Neural cell (in vitro differentiated cells): ENCODE measurements at regions not wholly inside any gene's neighbourhood (a gene's known extent, or its start where the extent isn't known, plus 50 kb on each side); places are given as distances from the start of the nearest gene placed in this dataset.

Experiments
- H2AFZ ChIP-seq: fragments of 200-600, 300-800 bp; sonication (generic), shearing (Covaris generic); 2 replicates; pipeline ENCODE4 v1.6.0; 2014; ENCODE audit warnings: low read depth, mild to moderate bottlenecking, antibody characterized with exemption, low read length, moderate library complexity
- H3F3A ChIP-seq: fragments of 200-600 bp; shearing (Covaris generic); 2 replicates; pipeline ENCODE4 v1.6.1; 2016; ENCODE audit warnings: mild to moderate bottlenecking, moderate library complexity, mixed read lengths, antibody characterized with exemption, low read length; ENCODE audit not compliant: insufficient read depth, poor library complexity, severe bottlenecking
- H3K27ac ChIP-seq: fragments of 200-600, 300-800 bp; sonication (generic), shearing (Covaris generic); 2 replicates; pipeline ENCODE4 v1.5.1; 2014; ENCODE audit warnings: mild to moderate bottlenecking, low read length, moderate library complexity
- H3K27me3 ChIP-seq: fragments of 300-800, 200-600 bp; sonication (generic), shearing (Covaris generic); 2 replicates; pipeline ENCODE4 v1.6.0; 2014; ENCODE audit warnings: mild to moderate bottlenecking, low read depth, low read length, moderate library complexity; ENCODE audit not compliant: insufficient read depth
- H3K36me3 ChIP-seq: fragments of 300-800, 200-600 bp; sonication (generic), shearing (Covaris generic); 2 replicates; pipeline ENCODE4 v1.5.1; 2014; ENCODE audit warnings: mild to moderate bottlenecking, antibody characterized with exemption, low read length, moderate library complexity; ENCODE audit not compliant: insufficient read depth
- H3K4me2 ChIP-seq: fragments of 300-800, 200-600 bp; sonication (generic), shearing (Covaris generic); 2 replicates; pipeline ENCODE4 v1.6.0; 2014; ENCODE audit warnings: mild to moderate bottlenecking, low read length
- H3K4me3 ChIP-seq: fragments of 300-800, 200-600 bp; sonication (generic), shearing (Covaris generic); 2 replicates; pipeline ENCODE4 v1.5.1; 2014; ENCODE audit warnings: mild to moderate bottlenecking, low read length, moderate library complexity
- H3K79me2 ChIP-seq: fragments of 200-600 bp; shearing (Covaris generic); replicated peaks from 2 replicates; pipeline ENCODE4 v1.6.0; 2014; ENCODE audit warnings: mild to moderate bottlenecking, low read length, moderate library complexity; ENCODE audit not compliant: insufficient read depth
- H3K9ac ChIP-seq: fragments of 300-800, 200-600 bp; sonication (generic), shearing (Covaris generic); 2 replicates; pipeline ENCODE4 v1.6.1; 2016; ENCODE audit warnings: mild to moderate bottlenecking, low read length, mixed read lengths
- H3K9me2 ChIP-seq: fragments of 200-600 bp; shearing (Covaris generic); 2 replicates; pipeline ENCODE4 v1.6.1; 2016; ENCODE audit warnings: mild to moderate bottlenecking, low read length, mixed read lengths; ENCODE audit not compliant: insufficient read depth
- H3K9me3 ChIP-seq: fragments of 200-600, 300-800 bp; sonication (generic), shearing (Covaris generic); 2 replicates; pipeline ENCODE4 v1.6.1; 2016; ENCODE audit warnings: mild to moderate bottlenecking, mixed run types, low read length, moderate library complexity, mixed read lengths
- H4K20me1 ChIP-seq: fragments of 200-600 bp; shearing (Covaris generic); 2 replicates; pipeline ENCODE4 v1.6.1; 2016; ENCODE audit warnings: mild to moderate bottlenecking, mixed run types; ENCODE audit not compliant: insufficient read depth
- EP300 ChIP-seq: fragments of 450-650 bp; conservative IDR thresholded peaks from 2 replicates; pipeline ENCODE4 v1.6.1; 2014; ENCODE audit warnings: antibody characterized with exemption, mild to moderate bottlenecking, moderate library complexity; ENCODE audit not compliant: poor library complexity, severe bottlenecking
- EZH2 ChIP-seq: fragments of 200-600, 300-800 bp; shearing (Covaris generic), sonication (generic); IDR thresholded peaks from 2 replicates; pipeline ENCODE4 v1.6.1; 2014; ENCODE audit warnings: antibody characterized with exemption, low read length, borderline replicate concordance, mild to moderate bottlenecking; ENCODE audit not compliant: insufficient read depth, poor library complexity, severe bottlenecking
- MXI1 ChIP-seq: fragments of 450-650 bp; conservative IDR thresholded peaks from 2 replicates; pipeline ENCODE4 v1.6.1; 2014; ENCODE audit warnings: antibody characterized with exemption, mild to moderate bottlenecking; ENCODE audit not compliant: poor library complexity, severe bottlenecking
- POLR2AphosphoS5 ChIP-seq: IDR thresholded peaks from 2 replicates; pipeline ENCODE4 v1.6.1; 2012
- RAD21 ChIP-seq: fragments of 450-650 bp; conservative IDR thresholded peaks from 2 replicates; pipeline ENCODE4 v1.6.1; 2014; ENCODE audit warnings: antibody characterized with exemption, mild to moderate bottlenecking, moderate library complexity
- REST ChIP-seq: IDR thresholded peaks from 2 replicates; pipeline ENCODE4 v1.6.1; 2012; ENCODE audit warnings: borderline replicate concordance
- SMC3 ChIP-seq: fragments of 450-650 bp; conservative IDR thresholded peaks from 2 replicates; pipeline ENCODE4 v1.6.1; 2014; ENCODE audit warnings: antibody characterized with exemption, mild to moderate bottlenecking, moderate library complexity; ENCODE audit not compliant: poor library complexity
- TAF1 ChIP-seq: IDR thresholded peaks from 2 replicates; pipeline ENCODE4 v1.6.1; 2012; ENCODE audit warnings: low read depth
- TF ChIP-seq, protein P1 (sequence below): fragments of 450-650 bp; IDR thresholded peaks from 2 replicates; pipeline ENCODE4 v1.5.1; 2014; ENCODE audit warnings: antibody characterized with exemption, mild to moderate bottlenecking, moderate library complexity; ENCODE audit not compliant: poor library complexity, severe bottlenecking

DNA sequence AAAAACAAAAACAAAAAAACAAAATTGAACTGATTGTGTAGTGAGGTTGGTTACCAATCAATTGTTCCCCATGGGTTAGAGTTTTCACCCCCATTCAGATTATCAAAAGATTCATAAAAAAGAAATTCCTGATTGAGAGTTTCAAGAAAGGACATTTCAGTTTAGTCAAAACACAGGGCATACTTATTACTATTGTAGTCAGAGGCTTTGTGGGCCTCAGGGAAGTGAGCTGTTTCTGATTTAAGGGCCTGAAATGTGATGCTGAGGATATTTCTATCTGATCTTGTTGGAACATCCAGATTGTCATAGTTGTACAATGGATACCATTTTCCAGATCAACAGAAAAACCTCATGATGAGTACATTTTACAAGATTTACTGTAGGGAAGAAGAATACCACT is 368.1 kb upstream of the NETO1 start:
- Histone ChIP-seq H3K9ac (no peak overlapping the region), H3K9me2 (no peaks in the 10 kb centered on the region), H3K27me3 (no peaks in the 10 kb centered on the region), H3F3A (no peaks in the 10 kb centered on the region), H3K9me3 (no peaks in the 10 kb centered on the region), H2AFZ (no peak overlapping the region), H3K36me3 (no peaks in the 10 kb centered on the region), H3K27ac (no peak overlapping the region), H3K4me3 (no peak overlapping the region), H3K79me2 (no peaks in the 10 kb centered on the region), H4K20me1 (no peaks in the 10 kb centered on the region), H3K4me2 (no peak overlapping the region)
- no peak for TF ChIP-seq EZH2
- TF ChIP-seq POLR2AphosphoS5, result no peak
- TF ChIP-seq TAF1, result no peak
- no peak for TF ChIP-seq EP300
- TF ChIP-seq, protein P1, sequence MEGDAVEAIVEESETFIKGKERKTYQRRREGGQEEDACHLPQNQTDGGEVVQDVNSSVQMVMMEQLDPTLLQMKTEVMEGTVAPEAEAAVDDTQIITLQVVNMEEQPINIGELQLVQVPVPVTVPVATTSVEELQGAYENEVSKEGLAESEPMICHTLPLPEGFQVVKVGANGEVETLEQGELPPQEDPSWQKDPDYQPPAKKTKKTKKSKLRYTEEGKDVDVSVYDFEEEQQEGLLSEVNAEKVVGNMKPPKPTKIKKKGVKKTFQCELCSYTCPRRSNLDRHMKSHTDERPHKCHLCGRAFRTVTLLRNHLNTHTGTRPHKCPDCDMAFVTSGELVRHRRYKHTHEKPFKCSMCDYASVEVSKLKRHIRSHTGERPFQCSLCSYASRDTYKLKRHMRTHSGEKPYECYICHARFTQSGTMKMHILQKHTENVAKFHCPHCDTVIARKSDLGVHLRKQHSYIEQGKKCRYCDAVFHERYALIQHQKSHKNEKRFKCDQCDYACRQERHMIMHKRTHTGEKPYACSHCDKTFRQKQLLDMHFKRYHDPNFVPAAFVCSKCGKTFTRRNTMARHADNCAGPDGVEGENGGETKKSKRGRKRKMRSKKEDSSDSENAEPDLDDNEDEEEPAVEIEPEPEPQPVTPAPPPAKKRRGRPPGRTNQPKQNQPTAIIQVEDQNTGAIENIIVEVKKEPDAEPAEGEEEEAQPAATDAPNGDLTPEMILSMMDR, result no peak
- no peak for TF ChIP-seq MXI1
- no peak for TF ChIP-seq REST
- TF ChIP-seq SMC3, result no peak
- TF ChIP-seq RAD21, result no peak

DNA sequence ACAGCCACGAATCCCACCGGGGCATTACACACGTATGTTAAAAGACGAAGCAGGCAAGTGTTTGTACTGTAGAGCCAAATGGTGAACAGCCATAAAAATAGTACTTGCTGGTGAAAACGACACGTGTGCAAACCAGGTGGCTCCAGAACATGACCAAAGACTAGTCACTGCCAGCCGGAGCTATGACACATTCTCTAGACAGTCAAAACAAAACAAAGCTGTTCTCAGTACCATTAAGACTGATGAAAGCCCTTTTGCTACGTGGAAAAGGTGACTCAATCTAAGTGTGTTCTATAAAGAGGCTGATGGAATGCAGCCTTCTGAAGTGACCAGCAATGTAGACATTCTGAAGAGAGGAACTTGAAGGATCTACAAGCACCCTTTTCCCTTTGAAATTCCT is 367.7 kb upstream of the NETO1 start:
- Histone ChIP-seq H3K9me2 (no peaks in the 10 kb centered on the region), H3K27ac (no peak overlapping the region), H3F3A (no peaks in the 10 kb centered on the region), H3K79me2 (no peaks in the 10 kb centered on the region), H4K20me1 (no peaks in the 10 kb centered on the region), H3K4me3 (no peak overlapping the region), H3K9me3 (no peaks in the 10 kb centered on the region), H3K4me2 (no peak overlapping the region), H2AFZ (no peak overlapping the region), H3K36me3 (no peaks in the 10 kb centered on the region), H3K27me3 (no peaks in the 10 kb centered on the region), H3K9ac (no peak overlapping the region)
- TF ChIP-seq EZH2, result no peak
- no peak for TF ChIP-seq TAF1
- no peak for TF ChIP-seq REST
- no peak for TF ChIP-seq SMC3
- TF ChIP-seq RAD21, result no peak
- TF ChIP-seq MXI1, result no peak
- no peak for TF ChIP-seq EP300
- TF ChIP-seq POLR2AphosphoS5, result no peak
- TF ChIP-seq, protein P1, result no peak
